ENCODE measurements at regions not wholly inside any gene's neighbourhood (a gene's known extent, or its start where the extent isn't known, plus 50 kb on each side); places are given as distances from the start of the nearest gene placed in this dataset.

DNA sequence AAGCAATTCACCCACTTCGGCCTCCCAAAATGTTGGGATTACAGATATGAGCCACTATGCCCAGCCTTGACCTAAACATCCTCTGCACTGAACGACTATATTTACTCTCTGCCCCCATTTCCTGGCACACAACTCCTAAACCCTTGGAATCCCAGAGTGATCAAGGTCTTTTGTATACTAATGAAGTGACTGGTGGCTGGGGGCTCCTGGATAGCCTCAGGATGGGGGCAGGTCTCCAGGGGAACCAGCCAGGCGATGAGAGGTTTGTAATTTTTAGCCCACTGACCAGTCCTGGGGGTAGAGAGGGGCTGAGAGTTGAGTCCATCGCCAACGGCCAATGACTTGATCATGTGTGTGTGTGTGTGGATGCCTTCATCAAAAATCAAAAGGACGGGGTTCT, 71.1 kb downstream of the FAM50B start:
- dilution Hi-C loops (cut with HindIII; ENCODE audit: low sequenced_read_pairs, unreplicated experiment): no loop called here

More for the DNA sequence above, 71.1 kb downstream of the FAM50B start:
- ChIA-PET CTCF (no interaction called here), POLR2A (ENCODE audit: unreplicated experiment) (no interaction called here)
- Histone ChIP-seq H2AK5ac (ENCODE audit: low read depth, low read length) (peak overlapping the region; percentile 9; the same call in 1 of the 2 replicates), H3K79me1 (ENCODE audit: low read depth in 1 of 2, low read length in 2 of 2) (no peaks in the 10 kb centered on the region), H4K20me1 (ENCODE audit: insufficient read depth, low read length) (no peaks in the 10 kb centered on the region), H3K23ac (ENCODE audit: low read depth, low read length) (no peak overlapping the region), H2BK15ac (ENCODE audit: low read depth, low read length) (no peak overlapping the region), H3K4me2 (ENCODE audit: low read depth, low read length) (no peak overlapping the region), H3K4me1 (ENCODE audit: control insufficient read depth, insufficient read depth, low read length) (peaks cover 3% of the 10 kb centered on the region; the same call in 1 of the 2 replicates), H3K4ac (ENCODE audit: low read depth, low read length) (no peak overlapping the region), H3K9ac (ENCODE audit: low read depth, low read length) (no peak overlapping the region), H2BK5ac (ENCODE audit: low read depth, low read length, poor library complexity, severe bottlenecking) (no peak overlapping the region), H3K36me3 (ENCODE audit: control insufficient read depth, insufficient read depth, low read length) (no peaks in the 10 kb centered on the region), H2BK120ac (ENCODE audit: low read depth, low read length) (no peak overlapping the region), H3K18ac (ENCODE audit: low read depth, low read length) (no peak overlapping the region), H3K14ac (replicated peaks; ENCODE audit: low read depth, low read length) (no peak overlapping the region), H3K9me3 (ENCODE audit: control insufficient read depth, insufficient read depth, low read length) (no peaks in the 10 kb centered on the region), H3K27me3 (ENCODE audit: control insufficient read depth, insufficient read depth, low read length) (no peaks in the 10 kb centered on the region), H2AK9ac (replicated peaks; ENCODE audit: low read depth, low read length, poor library complexity) (no peak overlapping the region), H3K9me1 (ENCODE audit: insufficient read depth, low read length) (peaks cover 5% of the 10 kb centered on the region; the same call in 1 of the 2 replicates), H4K91ac (ENCODE audit: insufficient read depth, low read depth, low read length) (no peak overlapping the region), H3K4me3 (ENCODE audit: insufficient read depth, low read depth, low read length) (no peak overlapping the region), H2BK20ac (ENCODE audit: low read depth, low read length) (no peak overlapping the region), H3K56ac (ENCODE audit: extremely low read depth, insufficient read depth, low read length) (no peak overlapping the region), H4K5ac (ENCODE audit: low read depth, low read length) (no peak overlapping the region), H3K27ac (ENCODE audit: insufficient read depth, low read length) (no peak overlapping the region), H4K8ac (ENCODE audit: low read depth in 2 of 2, low read length in 2 of 2) (no peak overlapping the region), H2AFZ (replicated peaks; ENCODE audit: low read length, poor library complexity) (no peak overlapping the region)
- in situ Hi-C loops (cut with MboI; ENCODE audit: low sequenced_read_pairs) (no loop called here), intact Hi-C loops (cut with micrococcal nuclease) (no loop called here)
- no peak for ATAC-seq (ENCODE audit: low read depth)
- TF ChIP-seq POLR2A (IDR thresholded peaks at IDR 0.05; ENCODE audit: low read depth, low read length) (no peak), MXI1 (IDR thresholded peaks at IDR 0.05; ENCODE audit: borderline replicate concordance, low read depth, low read length) (no peak), MAFK (IDR thresholded peaks at IDR 0.05; ENCODE audit: low read depth, low read length) (no peak), MAZ (IDR thresholded peaks at IDR 0.05; ENCODE audit: borderline replicate concordance, low read depth, low read length) (no peak), NFE2L2 (IDR thresholded peaks at IDR 0.05; ENCODE audit: low read depth, low read length) (no peak), BHLHE40 (IDR thresholded peaks at IDR 0.05; ENCODE audit: low read depth, low read length) (no peak), CHD1 (IDR thresholded peaks at IDR 0.05; ENCODE audit: low read depth, low read length) (no peak), CEBPB (IDR thresholded peaks at IDR 0.05; ENCODE audit: low read depth, low read length) (no peak), SMC3 (IDR thresholded peaks at IDR 0.05; ENCODE audit: low read depth, low read length) (no peak), RFX5 (IDR thresholded peaks at IDR 0.05; ENCODE audit: low read depth, low read length) (no peak), FOS (IDR thresholded peaks at IDR 0.05; ENCODE audit: low read depth, low read length) (no peak), RCOR1 (IDR thresholded peaks at IDR 0.05; ENCODE audit: insufficient replicate concordance, low read length) (no peak), RAD21 (IDR thresholded peaks at IDR 0.05; ENCODE audit: low read length) (no peak)
- TF ChIP-seq, protein P1, sequence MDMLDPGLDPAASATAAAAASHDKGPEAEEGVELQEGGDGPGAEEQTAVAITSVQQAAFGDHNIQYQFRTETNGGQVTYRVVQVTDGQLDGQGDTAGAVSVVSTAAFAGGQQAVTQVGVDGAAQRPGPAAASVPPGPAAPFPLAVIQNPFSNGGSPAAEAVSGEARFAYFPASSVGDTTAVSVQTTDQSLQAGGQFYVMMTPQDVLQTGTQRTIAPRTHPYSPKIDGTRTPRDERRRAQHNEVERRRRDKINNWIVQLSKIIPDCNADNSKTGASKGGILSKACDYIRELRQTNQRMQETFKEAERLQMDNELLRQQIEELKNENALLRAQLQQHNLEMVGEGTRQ (IDR thresholded peaks at IDR 0.05; ENCODE audit: low read depth, low read length): no peak
- TF ChIP-seq, protein P2, sequence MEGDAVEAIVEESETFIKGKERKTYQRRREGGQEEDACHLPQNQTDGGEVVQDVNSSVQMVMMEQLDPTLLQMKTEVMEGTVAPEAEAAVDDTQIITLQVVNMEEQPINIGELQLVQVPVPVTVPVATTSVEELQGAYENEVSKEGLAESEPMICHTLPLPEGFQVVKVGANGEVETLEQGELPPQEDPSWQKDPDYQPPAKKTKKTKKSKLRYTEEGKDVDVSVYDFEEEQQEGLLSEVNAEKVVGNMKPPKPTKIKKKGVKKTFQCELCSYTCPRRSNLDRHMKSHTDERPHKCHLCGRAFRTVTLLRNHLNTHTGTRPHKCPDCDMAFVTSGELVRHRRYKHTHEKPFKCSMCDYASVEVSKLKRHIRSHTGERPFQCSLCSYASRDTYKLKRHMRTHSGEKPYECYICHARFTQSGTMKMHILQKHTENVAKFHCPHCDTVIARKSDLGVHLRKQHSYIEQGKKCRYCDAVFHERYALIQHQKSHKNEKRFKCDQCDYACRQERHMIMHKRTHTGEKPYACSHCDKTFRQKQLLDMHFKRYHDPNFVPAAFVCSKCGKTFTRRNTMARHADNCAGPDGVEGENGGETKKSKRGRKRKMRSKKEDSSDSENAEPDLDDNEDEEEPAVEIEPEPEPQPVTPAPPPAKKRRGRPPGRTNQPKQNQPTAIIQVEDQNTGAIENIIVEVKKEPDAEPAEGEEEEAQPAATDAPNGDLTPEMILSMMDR (conservative IDR thresholded peaks at IDR 0.05; ENCODE audit: low read depth, low read length): no peak
- TF ChIP-seq, protein P3, sequence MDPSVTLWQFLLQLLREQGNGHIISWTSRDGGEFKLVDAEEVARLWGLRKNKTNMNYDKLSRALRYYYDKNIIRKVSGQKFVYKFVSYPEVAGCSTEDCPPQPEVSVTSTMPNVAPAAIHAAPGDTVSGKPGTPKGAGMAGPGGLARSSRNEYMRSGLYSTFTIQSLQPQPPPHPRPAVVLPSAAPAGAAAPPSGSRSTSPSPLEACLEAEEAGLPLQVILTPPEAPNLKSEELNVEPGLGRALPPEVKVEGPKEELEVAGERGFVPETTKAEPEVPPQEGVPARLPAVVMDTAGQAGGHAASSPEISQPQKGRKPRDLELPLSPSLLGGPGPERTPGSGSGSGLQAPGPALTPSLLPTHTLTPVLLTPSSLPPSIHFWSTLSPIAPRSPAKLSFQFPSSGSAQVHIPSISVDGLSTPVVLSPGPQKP (IDR thresholded peaks at IDR 0.05; ENCODE audit: borderline replicate concordance, low read depth, low read length): no peak
- 87% methylated on average over 3 of the region's 6 CpGs; no CpG with 5 or more reads in 1 of the 2 experiments for WGBS, 2 experiments (ENCODE audit: extremely low coverage in 2 of 2, insufficient read length in 1 of 2)
- DNase-seq: no peak
- BruUV-seq (replicated peaks): no TSS peak

All from IMR-90 (cell line).